DMS79 (cell line): ENCODE measurements at regions not wholly inside any gene's neighbourhood (a gene's known extent, or its start where the extent isn't known, plus 50 kb on each side); places are given as distances from the start of the nearest gene placed in this dataset.

Experiments used
- DNase-seq: peaks from one replicate; lab custom pipeline; 2025; lab: John Stamatoyannopoulos, UW

- DNase-seq: no peak
Observed at GRCh38 chr12:107347261-107347660, 253.9 kb upstream of the CRY1 start.

GRCh38 chr12:107349008-107349747 is 255.8 kb upstream of the CRY1 start:
- peak; percentile 45 for DNase-seq

GRCh38 chr12:107349839-107350238 is 256.5 kb upstream of the CRY1 start:
- no peak for DNase-seq

GRCh38 chr12:107351109-107351508 is 257.8 kb upstream of the CRY1 start:
- no peak for DNase-seq

- no peak for DNase-seq
Observed at GRCh38 chr12:107351713-107352112, 258.4 kb upstream of the CRY1 start.

- peak; percentile 34 for DNase-seq
Observed at GRCh38 chr12:107352347-107353081, 259.2 kb upstream of the CRY1 start.

GRCh38 chr12:107353312-107353711 is 260.0 kb upstream of the CRY1 start:
- DNase-seq: no peak

- DNase-seq: no peak
Observed at GRCh38 chr12:107355004-107355565, 261.7 kb upstream of the CRY1 start.

GRCh38 chr12:107355612-107356011 is 262.3 kb upstream of the CRY1 start:
- no peak for DNase-seq

GRCh38 chr12:107356266-107356936 is 263.1 kb upstream of the CRY1 start:
- peak; percentile 72 for DNase-seq

- DNase-seq: no peak
Observed at GRCh38 chr12:107356937-107357295, 263.6 kb upstream of the CRY1 start.

- DNase-seq: no peak
Observed at GRCh38 chr12:107359382-107359781, 266.0 kb upstream of the CRY1 start.

GRCh38 chr12:107360033-107360432 is 266.7 kb upstream of the CRY1 start:
- DNase-seq: no peak

GRCh38 chr12:107360482-107360881 is 267.1 kb upstream of the CRY1 start:
- DNase-seq: no peak

GRCh38 chr12:107361970-107362369 is 268.6 kb upstream of the CRY1 start:
- no peak for DNase-seq

- peak; percentile 73 for DNase-seq
Observed at GRCh38 chr12:107362960-107363359, 269.6 kb upstream of the CRY1 start.

GRCh38 chr12:107364875-107365518 is 271.6 kb upstream of the CRY1 start:
- peak; percentile 48 for DNase-seq

- no peak for DNase-seq
Observed at GRCh38 chr12:107365703-107366102, 272.4 kb upstream of the CRY1 start.

GRCh38 chr12:107366322-107366721 is 273.0 kb upstream of the CRY1 start:
- DNase-seq: no peak

GRCh38 chr12:107368586-107368985 is 275.2 kb upstream of the CRY1 start:
- no peak for DNase-seq

GRCh38 chr12:107369006-107369405 is 275.7 kb upstream of the CRY1 start:
- DNase-seq: no peak

- DNase-seq: no peak
Observed at GRCh38 chr12:107369679-107370078, 276.3 kb upstream of the CRY1 start.
